ENCODE measurements at regions not wholly inside any gene's neighbourhood (a gene's known extent, or its start where the extent isn't known, plus 50 kb on each side); places are given as distances from the start of the nearest gene placed in this dataset.

- Mint-ChIP-seq H3K4me1 (ENCODE audit: low read depth) (no peaks in the 10 kb centered on the region), H3K36me3 (ENCODE audit: low read depth) (no peaks in the 10 kb centered on the region), H3K9me3 (no peaks in the 10 kb centered on the region), H3K27ac (no peak overlapping the region), H3K27me3 (no peaks in the 10 kb centered on the region), H3K4me3 (no peak overlapping the region)
- TF ChIP-seq CTCF (IDR thresholded peaks at IDR 0.05), result no peak
- Histone ChIP-seq H3K4me1 (ENCODE audit: insufficient read depth, low read length) (no peaks in the 10 kb centered on the region), H3K27me3 (ENCODE audit: control insufficient read depth in 1 of 2, insufficient read depth in 2 of 2, low read length in 2 of 2) (no peaks in the 10 kb centered on the region), H3K4me3 (ENCODE audit: low read length) (no peak overlapping the region), H3K9me3 (ENCODE audit: control insufficient read depth in 1 of 2, insufficient read depth in 1 of 2, low read length in 2 of 2) (no peaks in the 10 kb centered on the region), H3K36me3 (ENCODE audit: insufficient read depth, low read length) (no peaks in the 10 kb centered on the region), H3K27ac (ENCODE audit: low read depth in 1 of 2, low read length in 2 of 2) (no peak overlapping the region)
- POLR2A ChIA-PET, result interaction anchor here (0.6 kb wide), 1 partner anchor 10 kb away, joined by 3 read pairs; no protein-coding TSS in a partner anchor
- CTCF ChIA-PET, result no interaction called here
- DNase-seq (no peak), ATAC-seq (ENCODE audit: poor library complexity) (no peak)
- intact Hi-C loops (cut with DNase I, micrococcal nuclease), result no loop called here
Observed at GRCh38 chr13:76638181-76638580, 248.0 kb downstream of the KCTD12 start.

GRCh38 chr13:76637641-76638141, 248.5 kb downstream of the KCTD12 start:
- no peak for TF ChIP-seq CTCF (IDR thresholded peaks at IDR 0.05)
- H3K4me1 ChIP-seq (ENCODE audit: insufficient read depth, low read length), result no peaks in the 10 kb centered on the region
- H3K27ac ChIP-seq (ENCODE audit: low read depth in 1 of 2, low read length in 2 of 2), result no peak overlapping the region
- Mint-ChIP-seq H3K9me3 (no peaks in the 10 kb centered on the region), H3K27me3 (peaks cover 2% of the 10 kb centered on the region), H3K36me3 (ENCODE audit: low read depth) (no peaks in the 10 kb centered on the region), H3K4me3 (no peak overlapping the region), H3K27ac (no peak overlapping the region), H3K4me1 (ENCODE audit: low read depth) (no peaks in the 10 kb centered on the region)
- DNase-seq, result no peak
- intact Hi-C loops (cut with DNase I, micrococcal nuclease), result no loop called here
- H3K27me3 ChIP-seq (ENCODE audit: control insufficient read depth in 1 of 2, insufficient read depth in 2 of 2, low read length in 2 of 2), result no peaks in the 10 kb centered on the region
- ChIA-PET POLR2A (interaction anchor here (0.6 kb wide), 1 partner anchor 10 kb away, joined by 3 read pairs; no protein-coding TSS in a partner anchor), CTCF (no interaction called here)
- H3K4me3 ChIP-seq (ENCODE audit: low read length), result no peak overlapping the region
- no peaks in the 10 kb centered on the region for H3K36me3 ChIP-seq (ENCODE audit: insufficient read depth, low read length)
- ATAC-seq (ENCODE audit: poor library complexity), result no peak
- no peaks in the 10 kb centered on the region for H3K9me3 ChIP-seq (ENCODE audit: control insufficient read depth in 1 of 2, insufficient read depth in 1 of 2, low read length in 2 of 2)

- ChIA-PET POLR2A (no interaction called here), CTCF (no interaction called here)
- no peaks in the 10 kb centered on the region for H3K9me3 ChIP-seq (ENCODE audit: control insufficient read depth in 1 of 2, insufficient read depth in 1 of 2, low read length in 2 of 2)
- H3K27me3 ChIP-seq (ENCODE audit: control insufficient read depth in 1 of 2, insufficient read depth in 2 of 2, low read length in 2 of 2), result no peaks in the 10 kb centered on the region
- ATAC-seq (ENCODE audit: poor library complexity) (no peak), DNase-seq (no peak)
- no peak overlapping the region for H3K27ac Mint-ChIP-seq
- no peaks in the 10 kb centered on the region for H3K9me3 Mint-ChIP-seq
- no peaks in the 10 kb centered on the region for H3K4me1 Mint-ChIP-seq (ENCODE audit: low read depth)
- H3K4me3 ChIP-seq (ENCODE audit: low read length), result no peak overlapping the region
- no peaks in the 10 kb centered on the region for H3K36me3 Mint-ChIP-seq (ENCODE audit: low read depth)
- no peaks in the 10 kb centered on the region for H3K36me3 ChIP-seq (ENCODE audit: insufficient read depth, low read length)
- intact Hi-C loops (cut with DNase I, micrococcal nuclease), result no loop called here
- H3K4me3 Mint-ChIP-seq, result no peak overlapping the region
- H3K27ac ChIP-seq (ENCODE audit: low read depth in 1 of 2, low read length in 2 of 2), result no peak overlapping the region
- no peak for TF ChIP-seq CTCF (IDR thresholded peaks at IDR 0.05)
- H3K27me3 Mint-ChIP-seq, result peaks cover 3% of the 10 kb centered on the region
- H3K4me1 ChIP-seq (ENCODE audit: insufficient read depth, low read length), result no peaks in the 10 kb centered on the region
Observed at GRCh38 chr13:76636829-76637228, 249.4 kb downstream of the KCTD12 start.
